ENCODE measurements at regions not wholly inside any gene's neighbourhood (a gene's known extent, or its start where the extent isn't known, plus 50 kb on each side); places are given as distances from the start of the nearest gene placed in this dataset.

DNA sequence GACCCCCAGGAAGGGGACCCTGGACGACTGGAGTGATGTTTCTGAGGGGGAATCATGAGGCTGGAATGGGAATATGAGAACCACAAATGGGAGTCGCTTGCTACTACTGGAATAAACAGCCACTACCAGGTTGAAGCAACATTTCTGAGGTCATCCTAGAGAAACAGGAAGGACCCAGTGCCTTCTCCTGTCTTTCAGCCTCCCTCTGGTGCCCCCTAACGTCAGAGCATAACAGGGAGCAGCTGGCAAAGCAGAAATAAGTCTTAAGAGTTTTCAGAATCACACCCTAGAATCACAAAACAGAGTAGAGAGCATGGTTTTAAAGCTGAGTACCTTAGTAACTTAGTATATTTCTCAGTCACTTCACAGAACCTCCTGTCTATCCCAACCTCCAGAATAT is 347.8 kb upstream of the PITX2 start:
- TF ChIP-seq EZH2 (IDR thresholded peaks at IDR 0.05; ENCODE audit: low read length), result no peak
- TF ChIP-seq, protein P1, sequence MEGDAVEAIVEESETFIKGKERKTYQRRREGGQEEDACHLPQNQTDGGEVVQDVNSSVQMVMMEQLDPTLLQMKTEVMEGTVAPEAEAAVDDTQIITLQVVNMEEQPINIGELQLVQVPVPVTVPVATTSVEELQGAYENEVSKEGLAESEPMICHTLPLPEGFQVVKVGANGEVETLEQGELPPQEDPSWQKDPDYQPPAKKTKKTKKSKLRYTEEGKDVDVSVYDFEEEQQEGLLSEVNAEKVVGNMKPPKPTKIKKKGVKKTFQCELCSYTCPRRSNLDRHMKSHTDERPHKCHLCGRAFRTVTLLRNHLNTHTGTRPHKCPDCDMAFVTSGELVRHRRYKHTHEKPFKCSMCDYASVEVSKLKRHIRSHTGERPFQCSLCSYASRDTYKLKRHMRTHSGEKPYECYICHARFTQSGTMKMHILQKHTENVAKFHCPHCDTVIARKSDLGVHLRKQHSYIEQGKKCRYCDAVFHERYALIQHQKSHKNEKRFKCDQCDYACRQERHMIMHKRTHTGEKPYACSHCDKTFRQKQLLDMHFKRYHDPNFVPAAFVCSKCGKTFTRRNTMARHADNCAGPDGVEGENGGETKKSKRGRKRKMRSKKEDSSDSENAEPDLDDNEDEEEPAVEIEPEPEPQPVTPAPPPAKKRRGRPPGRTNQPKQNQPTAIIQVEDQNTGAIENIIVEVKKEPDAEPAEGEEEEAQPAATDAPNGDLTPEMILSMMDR (optimal IDR thresholded peaks at IDR 0.05 in 1 of 3, IDR thresholded peaks at IDR 0.05 in 1 of 3, conservative IDR thresholded peaks at IDR 0.05 in 1 of 3; ENCODE audit: extremely low read depth in 1 of 3, insufficient read depth in 2 of 3, low read length in 3 of 3), result peak; percentile 38 to 56 (median 46)

All from keratinocyte (primary cell).